ENCODE measurements at regions not wholly inside any gene's neighbourhood (a gene's known extent, or its start where the extent isn't known, plus 50 kb on each side); places are given as distances from the start of the nearest gene placed in this dataset.

GRCh38 chr3:94248042-94248441 is 185.2 kb downstream of the NSUN3 start:
- H3K4me3 ChIP-seq (replicated peaks; ENCODE audit: low read depth, low read length): no peak overlapping the region
- TF ChIP-seq CTCF (IDR thresholded peaks at IDR 0.05; ENCODE audit: insufficient read depth, low read length, poor library complexity, severe bottlenecking): no peak
- no peaks in the 10 kb centered on the region for H3K36me3 ChIP-seq (ENCODE audit: control insufficient read depth, insufficient read depth, low read length)
- DNase-seq (ENCODE audit: extremely low read depth, insufficient read length): no peak
- no peaks in the 10 kb centered on the region for H3K27me3 ChIP-seq (replicated peaks; ENCODE audit: control insufficient read depth, insufficient read depth, low read length)

GRCh38 chr3:94249491-94250079 is 186.7 kb downstream of the NSUN3 start:
- H3K4me3 ChIP-seq (replicated peaks; ENCODE audit: low read depth, low read length): no peak overlapping the region
- no peaks in the 10 kb centered on the region for H3K27me3 ChIP-seq (replicated peaks; ENCODE audit: control insufficient read depth, insufficient read depth, low read length)
- DNase-seq (ENCODE audit: extremely low read depth, insufficient read length): no peak
- TF ChIP-seq CTCF (IDR thresholded peaks at IDR 0.05; ENCODE audit: insufficient read depth, low read length, poor library complexity, severe bottlenecking): peak; percentile 80
- H3K36me3 ChIP-seq (ENCODE audit: control insufficient read depth, insufficient read depth, low read length): no peaks in the 10 kb centered on the region

GRCh38 chr3:94251566-94251965 is 188.7 kb downstream of the NSUN3 start:
- H3K4me3 ChIP-seq (replicated peaks; ENCODE audit: low read depth, low read length): no peak overlapping the region

GRCh38 chr3:94252316-94252715 is 189.5 kb downstream of the NSUN3 start:
- DNase-seq (ENCODE audit: extremely low read depth, insufficient read length): no peak
- no peak for TF ChIP-seq CTCF (IDR thresholded peaks at IDR 0.05; ENCODE audit: insufficient read depth, low read length, poor library complexity, severe bottlenecking)
- Histone ChIP-seq H3K27me3 (replicated peaks; ENCODE audit: control insufficient read depth, insufficient read depth, low read length) (no peaks in the 10 kb centered on the region), H3K36me3 (ENCODE audit: control insufficient read depth, insufficient read depth, low read length) (no peaks in the 10 kb centered on the region), H3K4me3 (replicated peaks; ENCODE audit: low read depth, low read length) (no peak overlapping the region)

More at GRCh38 chr3:94251566-94251965, 188.7 kb downstream of the NSUN3 start:
- no peaks in the 10 kb centered on the region for H3K27me3 ChIP-seq (replicated peaks; ENCODE audit: control insufficient read depth, insufficient read depth, low read length)
- no peak for TF ChIP-seq CTCF (IDR thresholded peaks at IDR 0.05; ENCODE audit: insufficient read depth, low read length, poor library complexity, severe bottlenecking)
- H3K36me3 ChIP-seq (ENCODE audit: control insufficient read depth, insufficient read depth, low read length): no peaks in the 10 kb centered on the region
- no peak for DNase-seq (ENCODE audit: extremely low read depth, insufficient read length)

GRCh38 chr3:94256888-94257813 is 194.3 kb downstream of the NSUN3 start:
- Histone ChIP-seq H3K27me3 (replicated peaks; ENCODE audit: control insufficient read depth, insufficient read depth, low read length) (no peaks in the 10 kb centered on the region), H3K4me3 (replicated peaks; ENCODE audit: low read depth, low read length) (no peak overlapping the region), H3K36me3 (ENCODE audit: control insufficient read depth, insufficient read depth, low read length) (no peaks in the 10 kb centered on the region)
- DNase-seq (ENCODE audit: extremely low read depth, insufficient read length): no peak
- TF ChIP-seq CTCF (IDR thresholded peaks at IDR 0.05; ENCODE audit: insufficient read depth, low read length, poor library complexity, severe bottlenecking): no peak
